COLO829 (cell line): ENCODE measurements at regions not wholly inside any gene's neighbourhood (a gene's known extent, or its start where the extent isn't known, plus 50 kb on each side); places are given as distances from the start of the nearest gene placed in this dataset.
"Not testable (repeated sequence)": the region's sequence is repeated elsewhere in the genome, so short reads cannot be mapped to it uniquely, and the experiment has no call there.

Experiments
- DNase-seq: peaks from one replicate; pipeline ENCODE4 v3.0.0; 2012; ENCODE audit warnings: low spot score

- DNase-seq: no peak
Observed at GRCh38 chr18:6571239-6571602, 156.5 kb upstream of the L3MBTL4 start.

- not testable (repeated sequence) for DNase-seq
Observed at GRCh38 chr18:6572192-6572591, 157.3 kb upstream of the ARHGAP28 start.

- DNase-seq: no peak
Observed at GRCh38 chr18:6574631-6575030, 154.9 kb upstream of the ARHGAP28 start.

- no peak for DNase-seq
Observed at GRCh38 chr18:6575908-6576307, 153.6 kb upstream of the ARHGAP28 start.

GRCh38 chr18:6576718-6577375 lies 152.7 kb upstream of the ARHGAP28 start:
- no peak for DNase-seq

- no peak for DNase-seq
Observed at GRCh38 chr18:6578686-6579085, 150.8 kb upstream of the ARHGAP28 start.

GRCh38 chr18:6579486-6579885 lies 150.0 kb upstream of the ARHGAP28 start:
- no peak for DNase-seq

GRCh38 chr18:6580401-6580800 lies 149.1 kb upstream of the ARHGAP28 start:
- no peak for DNase-seq

GRCh38 chr18:6589923-6590322 lies 139.6 kb upstream of the ARHGAP28 start:
- DNase-seq: no peak

GRCh38 chr18:6590326-6590725 lies 139.2 kb upstream of the ARHGAP28 start:
- no peak for DNase-seq

- DNase-seq: no peak
Observed at GRCh38 chr18:6591491-6591890, 138.0 kb upstream of the ARHGAP28 start.

GRCh38 chr18:6592522-6592921 lies 137.0 kb upstream of the ARHGAP28 start:
- DNase-seq: no peak

- DNase-seq: peak; percentile 5
Observed at GRCh38 chr18:6593142-6593885, 136.2 kb upstream of the ARHGAP28 start.

GRCh38 chr18:6595666-6596065 lies 133.8 kb upstream of the ARHGAP28 start:
- no peak for DNase-seq

GRCh38 chr18:6598657-6599056 lies 130.9 kb upstream of the ARHGAP28 start:
- no peak for DNase-seq

- DNase-seq: no peak
Observed at GRCh38 chr18:6600667-6601167, 128.8 kb upstream of the ARHGAP28 start.

GRCh38 chr18:6601241-6601640 lies 128.3 kb upstream of the ARHGAP28 start:
- DNase-seq: peak; percentile 16

GRCh38 chr18:6602365-6602764 lies 127.2 kb upstream of the ARHGAP28 start:
- no peak for DNase-seq

- DNase-seq: no peak
Observed at GRCh38 chr18:6604573-6604941, 125.0 kb upstream of the ARHGAP28 start.

- DNase-seq: no peak
Observed at GRCh38 chr18:6605115-6605869, 124.2 kb upstream of the ARHGAP28 start.

GRCh38 chr18:6606411-6607085 lies 123.0 kb upstream of the ARHGAP28 start:
- DNase-seq: no peak

- no peak for DNase-seq
Observed at GRCh38 chr18:6607343-6607742, 122.2 kb upstream of the ARHGAP28 start.
